Right lobe of liver (tissue), 4 donors: ENCODE measurements at regions not wholly inside any gene's neighbourhood (a gene's known extent, or its start where the extent isn't known, plus 50 kb on each side); places are given as distances from the start of the nearest gene placed in this dataset.

Experiments
- POLR2A ChIP-seq: fragments of 450-650 bp; IDR thresholded peaks from one replicate; pipeline ENCODE4 v1.6.1; 2017; ENCODE audit warnings: antibody characterized with exemption, mild to moderate bottlenecking
- TF ChIP-seq, protein P1 (sequence below), 4 donors: fragments of 200-600 bp in 3 of 4; fragments of 450-650 bp in 1 of 4; IDR thresholded peaks; one replicate each; pipeline versions ENCODE4 v1.5.1 to v1.8.0; 2016 to 2022; ENCODE audit warnings: antibody characterized with exemption in 4 of 4, mild to moderate bottlenecking in 2 of 4
- donor health status: DM: no; HTN: no; CAD: no.
- donor health status: DM: no; HTN: no; CAD: no.
- donor health status: DM: no; HTN: yes; CAD: no.

GRCh38 chr10:60485025-60485424 lies 95.3 kb upstream of the ANK3 start:
- TF ChIP-seq POLR2A = no peak
- TF ChIP-seq, protein P1, sequence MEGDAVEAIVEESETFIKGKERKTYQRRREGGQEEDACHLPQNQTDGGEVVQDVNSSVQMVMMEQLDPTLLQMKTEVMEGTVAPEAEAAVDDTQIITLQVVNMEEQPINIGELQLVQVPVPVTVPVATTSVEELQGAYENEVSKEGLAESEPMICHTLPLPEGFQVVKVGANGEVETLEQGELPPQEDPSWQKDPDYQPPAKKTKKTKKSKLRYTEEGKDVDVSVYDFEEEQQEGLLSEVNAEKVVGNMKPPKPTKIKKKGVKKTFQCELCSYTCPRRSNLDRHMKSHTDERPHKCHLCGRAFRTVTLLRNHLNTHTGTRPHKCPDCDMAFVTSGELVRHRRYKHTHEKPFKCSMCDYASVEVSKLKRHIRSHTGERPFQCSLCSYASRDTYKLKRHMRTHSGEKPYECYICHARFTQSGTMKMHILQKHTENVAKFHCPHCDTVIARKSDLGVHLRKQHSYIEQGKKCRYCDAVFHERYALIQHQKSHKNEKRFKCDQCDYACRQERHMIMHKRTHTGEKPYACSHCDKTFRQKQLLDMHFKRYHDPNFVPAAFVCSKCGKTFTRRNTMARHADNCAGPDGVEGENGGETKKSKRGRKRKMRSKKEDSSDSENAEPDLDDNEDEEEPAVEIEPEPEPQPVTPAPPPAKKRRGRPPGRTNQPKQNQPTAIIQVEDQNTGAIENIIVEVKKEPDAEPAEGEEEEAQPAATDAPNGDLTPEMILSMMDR (IDR thresholded peaks at IDR 0.05) = no peak
